ENCODE measurements at regions not wholly inside any gene's neighbourhood (a gene's known extent, or its start where the extent isn't known, plus 50 kb on each side); places are given as distances from the start of the nearest gene placed in this dataset.
"Not testable (repeated sequence)": the region's sequence is repeated elsewhere in the genome, so short reads cannot be mapped to it uniquely, and the experiment has no call there.

DNA sequence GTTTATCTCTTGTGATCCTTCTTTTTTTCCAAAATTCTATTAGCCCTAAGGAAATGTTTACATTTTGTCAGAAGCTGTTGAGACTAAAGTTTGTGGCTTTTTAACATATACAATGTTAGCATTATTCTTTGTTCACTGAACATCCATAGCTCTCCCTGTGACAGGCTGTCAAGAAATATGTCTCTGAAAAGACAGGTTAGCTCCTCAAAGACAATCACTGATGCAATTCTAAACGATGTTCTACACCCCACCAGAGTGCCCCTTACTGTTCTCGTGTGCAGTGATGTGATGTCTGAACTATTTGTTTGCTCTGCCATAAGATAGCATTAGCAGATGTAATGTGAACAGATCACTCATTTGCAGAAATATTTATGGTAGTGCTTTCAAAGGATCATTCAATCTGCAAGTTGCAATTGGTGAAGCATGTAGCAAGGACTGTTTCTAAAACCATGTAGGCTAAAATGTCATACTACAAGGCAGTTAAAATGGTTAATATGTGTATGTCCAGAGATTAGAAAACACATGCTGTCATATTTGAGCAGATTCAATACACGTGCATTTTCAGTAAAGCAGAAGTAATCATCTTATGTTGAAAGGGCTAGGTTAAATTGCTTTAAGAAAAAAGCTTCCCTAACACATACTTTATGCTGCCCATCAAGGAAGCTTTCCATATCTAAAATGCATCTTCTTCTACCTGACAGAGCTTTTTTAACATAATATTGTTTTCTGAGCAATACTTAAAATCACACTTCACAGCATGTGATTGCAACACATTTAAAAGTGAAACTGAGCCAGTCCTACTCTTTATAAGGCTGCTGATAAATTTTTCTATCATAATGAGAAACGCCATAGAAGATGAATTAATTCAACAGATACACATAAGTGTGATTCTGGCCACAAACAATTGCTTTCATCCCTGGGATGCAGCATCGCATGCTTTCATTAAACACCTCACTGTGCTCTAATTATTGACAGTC, 285.7 kb upstream of the UBE2E3 start:
- DNase-seq = no peak

DNA sequence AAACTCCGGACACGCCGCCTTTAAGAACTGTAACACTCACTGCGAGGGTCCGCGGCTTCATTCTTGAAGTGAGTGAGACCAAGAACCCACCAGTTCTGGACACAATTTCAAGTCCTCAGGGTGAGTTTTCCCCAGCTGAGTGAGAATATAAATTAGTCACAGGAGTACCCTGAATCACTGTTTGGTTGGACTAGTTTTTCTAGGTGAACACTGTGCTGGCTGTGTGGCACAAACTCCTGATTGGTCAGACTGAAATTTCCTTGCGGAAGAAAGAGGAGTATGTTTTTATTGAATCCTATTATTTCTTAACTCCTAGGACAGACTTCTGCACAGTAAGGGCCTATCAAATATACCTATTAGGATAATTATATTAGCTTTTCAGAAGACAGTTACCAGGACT, 288.1 kb upstream of the UBE2E3 start:
- DNase-seq = no peak

DNA sequence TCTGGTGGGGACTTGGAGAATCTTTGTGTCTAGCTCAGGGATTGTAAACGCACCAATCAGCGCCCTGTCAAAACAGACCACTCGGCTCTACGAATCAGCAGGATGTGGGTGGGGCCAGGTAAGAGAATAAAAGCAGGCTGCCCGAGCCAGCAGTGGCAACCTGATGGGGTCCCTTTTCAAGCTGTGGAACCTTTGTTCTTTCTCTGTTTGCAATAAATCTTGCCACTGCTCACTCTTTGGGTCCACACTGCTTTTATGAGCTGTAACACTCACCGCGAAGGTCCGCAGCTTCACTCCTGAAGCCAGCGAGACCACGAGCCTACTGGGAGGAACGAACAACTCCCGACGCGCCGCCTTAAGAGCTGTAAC, 288.6 kb upstream of the UBE2E3 start:
- not testable (repeated sequence) for DNase-seq

DNA sequence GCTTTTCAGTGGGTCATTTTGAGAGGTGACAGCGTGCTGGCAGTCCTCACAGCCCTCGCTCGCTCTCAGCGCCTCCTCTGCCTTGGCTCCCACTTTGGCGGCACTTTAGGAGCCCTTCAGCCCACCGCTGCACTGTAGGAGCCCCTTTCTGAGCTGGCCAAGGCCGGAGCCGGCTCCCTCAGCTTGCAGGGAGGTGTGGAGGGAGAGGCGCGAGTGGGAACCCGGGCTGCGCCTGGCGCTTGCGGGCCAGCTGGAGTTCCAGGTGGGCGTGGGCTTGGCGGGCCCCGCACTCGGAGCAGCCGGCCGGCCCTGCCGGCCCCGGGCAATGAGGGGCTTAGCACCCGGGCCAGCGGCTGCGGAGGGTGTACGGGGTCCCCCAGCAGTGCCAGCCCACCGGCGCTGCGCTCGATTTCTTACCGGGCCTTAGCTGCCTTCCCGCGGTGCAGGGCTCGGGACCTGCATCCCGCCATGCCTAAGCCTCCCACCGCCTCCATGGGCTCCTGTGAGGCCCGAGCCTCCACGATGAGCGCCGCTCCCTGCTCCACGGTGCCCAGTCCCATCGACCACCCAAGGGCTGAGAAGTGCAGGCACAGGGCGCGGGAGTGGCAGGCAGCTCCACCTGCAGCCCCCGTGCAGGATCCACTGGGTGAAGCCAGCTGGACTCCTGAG, 289.1 kb upstream of the UBE2E3 start:
- not testable (repeated sequence) for DNase-seq

DNA sequence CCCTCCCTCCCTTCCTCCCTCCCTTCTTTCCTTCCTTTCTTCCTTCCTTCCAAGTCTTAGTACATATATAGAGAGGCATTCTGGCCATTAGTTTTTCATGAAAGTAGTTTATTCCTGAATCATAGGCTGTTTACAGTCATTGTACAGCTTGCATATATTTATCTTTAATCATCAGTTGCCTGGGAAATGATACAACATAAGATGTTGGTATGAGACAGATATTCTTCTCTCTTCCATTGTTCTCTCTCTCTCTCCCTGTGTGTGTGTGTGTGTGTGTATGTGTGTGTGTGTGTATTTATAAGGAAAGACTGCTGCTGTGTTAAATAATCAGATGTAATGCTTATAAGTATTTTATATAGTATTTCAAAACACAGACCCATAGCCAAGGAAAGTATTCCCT, 289.8 kb upstream of the UBE2E3 start:
- DNase-seq = no peak

DNA sequence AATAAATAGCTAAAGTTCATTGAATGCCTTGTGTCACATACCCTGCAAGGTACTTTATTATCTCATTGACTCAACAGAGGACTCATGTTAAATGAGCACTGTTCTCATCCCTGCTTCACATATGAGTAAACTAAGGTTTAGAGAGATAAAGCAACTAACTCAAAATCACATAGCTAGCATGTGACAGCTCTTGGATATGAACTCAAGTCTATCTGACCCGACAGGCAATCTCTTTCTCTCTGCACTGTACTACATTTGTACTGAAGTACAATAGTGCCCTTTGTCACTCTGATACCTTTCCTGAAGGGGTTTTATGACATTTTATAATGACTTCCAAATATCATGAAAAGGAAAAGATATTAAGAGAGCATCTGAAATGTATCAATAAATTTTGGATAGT, 297.5 kb upstream of the UBE2E3 start:
- DNase-seq = no peak

DNA sequence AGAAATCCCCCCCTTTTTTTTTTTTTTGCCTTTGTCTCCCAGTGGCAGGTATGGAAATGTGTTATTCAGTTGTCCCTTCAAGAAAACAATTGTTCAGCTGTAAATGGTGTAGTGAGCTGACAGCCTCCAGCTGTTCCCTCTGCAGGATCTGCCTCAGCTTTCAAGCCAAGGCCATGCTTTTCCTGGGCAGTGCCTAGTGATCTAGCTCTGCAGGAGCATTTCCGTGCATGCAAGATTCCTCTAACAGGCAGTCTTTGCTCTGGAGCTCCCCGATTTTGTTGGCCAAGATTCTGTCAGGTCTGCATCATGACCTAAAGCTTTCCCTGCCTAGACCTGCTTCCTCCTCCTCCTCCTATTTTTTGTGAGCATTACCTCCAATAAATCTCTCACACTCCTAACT, 300.7 kb upstream of the UBE2E3 start:
- DNase-seq = no peak

DNA sequence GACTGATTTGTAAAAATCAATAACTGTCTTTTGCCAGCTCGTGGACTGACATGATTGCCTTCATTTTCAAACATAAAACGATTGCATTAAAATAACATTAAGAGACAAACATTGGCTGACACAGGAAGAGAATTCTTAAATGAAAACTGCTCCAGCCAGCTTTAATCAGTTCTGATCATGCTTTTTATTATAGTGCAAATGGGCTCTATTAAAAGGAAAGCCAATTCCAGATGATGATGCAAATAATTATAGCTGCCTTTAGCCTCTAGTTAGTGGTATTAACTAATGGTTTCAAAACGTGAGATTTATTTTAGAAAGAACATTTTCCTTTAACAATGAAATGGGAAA, 301.8 kb upstream of the UBE2E3 start:
- DNase-seq = no peak

DNA sequence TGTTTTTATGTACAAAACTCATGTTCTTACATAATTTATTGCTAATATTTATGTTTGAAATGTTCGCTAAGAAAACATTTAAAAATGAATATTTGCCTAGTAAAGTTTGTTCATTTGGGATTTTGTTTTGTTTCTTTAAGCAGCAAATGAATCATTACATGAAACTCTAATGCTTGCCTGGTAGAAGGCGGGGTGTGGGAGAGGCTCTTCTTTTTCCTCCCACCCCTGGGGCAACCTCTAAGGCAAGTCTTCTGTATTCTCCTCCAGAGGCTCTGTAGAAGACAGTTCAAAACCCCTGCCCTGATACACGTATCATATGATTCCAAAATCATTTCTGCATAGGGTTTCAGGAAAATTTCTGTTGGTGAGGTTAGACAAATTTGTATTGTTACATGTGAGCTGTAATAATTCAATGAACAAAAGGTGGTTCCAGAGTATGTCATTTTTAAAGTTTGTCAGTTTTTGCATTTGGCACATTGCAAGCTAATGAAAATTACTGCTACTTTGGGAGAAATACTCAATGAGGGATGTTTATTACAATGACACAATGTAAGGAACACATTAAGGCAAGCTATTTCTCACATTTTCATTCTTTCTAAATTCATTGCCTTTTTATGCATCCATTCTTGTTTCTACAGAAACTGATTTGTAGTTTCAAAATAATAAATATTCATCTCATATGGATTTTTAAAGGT, 302.3 kb upstream of the UBE2E3 start:
- DNase-seq = no peak

DNA sequence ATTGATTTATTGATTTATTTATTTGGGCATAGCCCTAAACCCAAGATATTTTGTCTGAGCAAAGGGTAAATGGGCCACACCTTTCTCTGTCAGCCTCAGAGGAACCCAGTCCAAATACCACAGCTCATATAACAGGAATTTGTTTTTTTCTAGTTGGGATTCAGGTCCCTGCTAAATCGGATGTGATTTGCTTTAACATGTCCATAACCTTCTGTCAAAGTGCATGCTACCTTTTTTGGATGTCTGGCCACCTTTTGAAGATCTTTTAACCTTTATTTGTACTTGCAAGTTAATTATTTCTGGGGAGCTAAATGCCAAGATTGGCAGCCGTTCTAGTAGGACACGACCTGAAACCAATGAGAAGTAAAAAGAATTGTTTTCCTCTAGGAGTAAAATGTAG, 303.2 kb upstream of the UBE2E3 start:
- DNase-seq = no peak

DNA sequence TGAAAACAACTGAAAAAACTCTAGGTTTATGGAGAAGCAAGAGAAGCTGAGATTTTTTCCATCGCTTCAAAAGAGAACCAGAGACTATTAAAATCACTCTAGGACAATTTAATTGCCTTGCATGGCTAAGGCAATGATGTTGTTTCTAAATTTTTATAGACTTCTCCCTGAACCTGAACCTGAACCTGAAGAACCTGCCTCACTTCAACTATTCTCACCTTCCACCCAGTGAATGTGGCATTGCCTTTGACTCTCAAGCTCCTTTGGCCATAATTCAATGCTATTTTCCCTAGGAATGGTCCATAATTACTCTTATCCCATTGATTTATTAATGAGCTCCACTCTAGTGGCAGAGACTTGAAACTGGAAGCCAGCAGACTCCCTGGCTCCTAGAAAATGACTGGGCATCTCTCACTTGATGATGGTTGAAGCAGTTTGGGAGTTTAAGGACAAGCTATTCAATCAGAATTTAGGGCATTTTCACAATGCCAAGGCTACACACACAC, 303.8 kb upstream of the UBE2E3 start:
- no peak for DNase-seq

DNA sequence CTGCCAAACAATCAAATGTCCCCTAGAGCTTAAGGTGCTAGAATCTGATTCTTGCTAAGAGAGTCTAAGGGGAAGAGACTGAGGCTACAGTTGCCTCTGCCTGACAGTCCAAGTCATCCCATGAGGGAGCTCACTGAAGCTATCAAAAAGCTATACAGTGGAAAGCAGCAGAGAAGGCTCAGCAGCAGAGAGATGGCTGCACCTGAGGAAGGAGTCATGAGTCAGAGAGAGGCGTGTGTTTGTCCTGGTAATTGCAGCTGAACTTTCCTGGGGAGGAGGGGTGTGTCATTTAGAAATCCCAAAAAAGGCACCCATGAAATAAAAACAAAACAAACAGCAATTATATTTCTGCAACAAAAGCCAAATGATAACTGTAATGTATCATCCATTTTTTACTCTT, 305.2 kb upstream of the UBE2E3 start:
- no peak for DNase-seq

DNA sequence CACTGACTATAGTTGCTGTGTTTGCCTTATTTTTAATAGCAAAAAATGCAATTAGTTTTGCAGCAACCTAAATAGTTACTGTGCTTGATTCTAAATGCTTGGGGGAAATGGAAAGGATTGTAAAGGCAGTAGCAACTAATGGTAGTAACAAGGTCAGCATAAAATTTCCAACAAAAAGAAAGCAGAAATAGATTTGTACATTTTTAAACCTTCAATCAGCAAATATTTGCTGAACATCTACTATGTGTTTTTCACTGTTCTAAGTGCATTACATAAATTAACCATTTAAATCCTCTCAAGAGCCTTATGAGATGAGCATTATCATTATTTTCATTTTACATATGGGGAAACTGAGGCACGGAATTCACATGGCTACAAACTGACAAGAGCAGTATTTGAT, 308.0 kb upstream of the UBE2E3 start:
- no peak for DNase-seq

DNA sequence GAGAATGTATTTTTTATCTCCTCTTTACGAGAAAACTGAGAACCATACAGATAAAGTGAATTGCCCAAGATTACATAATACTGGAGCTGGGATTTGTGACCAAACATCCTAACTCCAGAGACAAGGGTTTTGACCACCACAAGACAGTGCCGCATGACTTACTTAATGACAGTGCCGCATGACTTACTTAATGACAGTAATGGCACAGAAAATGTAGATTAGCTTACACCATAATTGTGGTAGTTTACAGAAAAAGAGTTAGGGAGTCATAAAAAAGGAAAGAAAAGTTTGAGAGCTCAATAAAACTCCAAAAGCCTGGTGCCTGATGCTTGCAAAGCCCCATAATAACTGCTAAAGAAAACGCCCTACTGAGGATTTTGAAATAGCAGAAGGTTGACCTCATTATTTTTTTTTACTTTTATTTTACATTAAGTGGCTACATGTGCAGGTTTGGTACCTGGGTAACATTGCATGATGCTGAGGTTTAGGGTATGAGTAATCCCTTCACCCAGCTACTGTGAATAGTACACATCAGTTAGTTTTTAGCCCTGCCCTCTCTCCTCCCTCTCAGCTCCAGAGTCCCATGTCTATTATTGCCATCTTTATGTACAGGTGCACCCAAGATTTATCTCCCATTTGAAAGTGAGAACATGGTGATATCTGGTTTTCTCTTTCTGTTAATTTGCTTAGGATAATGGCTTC, 310.0 kb upstream of the UBE2E3 start:
- no peak for DNase-seq

DNA sequence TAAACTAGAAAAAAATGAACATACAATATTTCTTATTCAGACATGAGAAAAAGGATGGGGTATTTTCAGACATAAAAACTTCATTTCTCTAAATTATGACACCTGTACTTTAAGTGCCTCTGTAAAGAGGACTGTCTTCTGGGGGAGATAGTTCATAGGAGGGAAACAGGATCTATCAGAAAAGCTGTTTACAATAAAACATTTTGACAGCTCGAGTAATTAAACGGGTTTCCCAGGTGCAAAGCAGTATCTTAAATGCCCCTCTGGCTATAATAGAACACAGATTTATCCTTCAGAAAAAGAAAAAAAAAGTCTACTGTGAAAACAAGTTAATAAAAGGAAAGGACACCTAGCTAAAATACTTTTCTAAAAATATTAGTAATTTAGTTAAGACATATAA, 311.4 kb upstream of the UBE2E3 start:
- peak; percentile 21 for DNase-seq

DNA sequence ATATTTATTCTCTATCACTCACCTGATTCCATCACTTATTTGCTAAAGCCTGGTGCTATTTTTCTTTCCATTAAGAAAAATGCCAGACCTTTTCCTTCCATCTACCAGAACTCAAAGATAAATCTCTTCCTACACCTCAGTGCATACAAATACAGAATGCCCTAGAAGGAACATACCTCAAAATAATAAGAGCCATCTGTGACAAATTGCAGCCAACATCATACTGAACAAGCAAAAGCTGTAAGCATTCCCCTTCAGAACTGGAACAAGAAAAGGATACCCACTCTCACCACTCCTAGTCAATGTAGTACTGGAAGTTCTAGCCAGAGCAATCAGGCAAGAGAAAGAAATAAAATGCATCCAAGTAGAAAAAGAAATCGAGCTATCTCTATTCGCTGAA, 315.9 kb upstream of the UBE2E3 start:
- no peak for DNase-seq

DNA sequence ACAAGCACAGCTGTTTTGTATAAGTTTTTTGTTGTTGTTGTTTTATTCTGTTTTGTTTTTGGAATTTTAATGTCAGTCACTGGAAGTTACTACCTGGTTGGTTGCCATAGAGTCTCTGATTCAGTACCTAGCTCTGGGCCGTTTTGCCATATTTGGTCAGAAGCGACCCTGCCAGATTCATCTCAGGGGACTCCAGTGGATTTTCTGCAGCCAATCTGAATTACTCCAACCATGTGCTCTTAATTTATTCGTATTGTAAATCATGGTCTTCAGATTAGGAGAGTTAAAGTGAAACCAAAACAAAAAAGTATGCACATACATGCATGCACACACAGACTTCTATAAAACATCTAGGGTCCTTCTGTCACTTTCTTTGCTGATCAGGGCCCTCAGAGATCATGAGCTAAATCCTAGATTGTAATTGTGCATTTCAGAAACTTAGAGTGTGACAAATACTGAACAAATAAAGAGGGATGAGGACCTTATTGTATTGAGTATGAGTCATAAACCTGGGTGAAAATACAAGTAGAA, 317.4 kb upstream of the UBE2E3 start:
- no peak for DNase-seq

DNA sequence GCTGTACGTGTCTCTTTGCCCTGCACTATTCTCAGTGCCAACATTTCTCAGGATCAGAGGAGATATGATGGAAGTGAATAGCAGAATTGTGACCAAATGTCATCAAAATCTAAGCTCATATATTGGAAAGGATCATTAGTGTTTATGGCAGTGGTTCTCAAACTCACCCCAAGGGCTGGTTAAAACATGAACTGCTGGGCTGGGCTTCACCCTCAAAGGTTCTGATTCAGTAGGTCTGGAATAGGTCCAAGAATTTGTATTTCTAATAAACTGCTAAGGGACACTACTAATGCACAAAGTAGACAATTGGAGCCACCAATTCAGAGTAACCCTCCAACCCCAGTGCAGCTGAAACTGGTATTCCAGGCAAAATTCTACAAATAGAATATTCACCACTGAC, 317.9 kb upstream of the UBE2E3 start:
- no peak for DNase-seq

DNA sequence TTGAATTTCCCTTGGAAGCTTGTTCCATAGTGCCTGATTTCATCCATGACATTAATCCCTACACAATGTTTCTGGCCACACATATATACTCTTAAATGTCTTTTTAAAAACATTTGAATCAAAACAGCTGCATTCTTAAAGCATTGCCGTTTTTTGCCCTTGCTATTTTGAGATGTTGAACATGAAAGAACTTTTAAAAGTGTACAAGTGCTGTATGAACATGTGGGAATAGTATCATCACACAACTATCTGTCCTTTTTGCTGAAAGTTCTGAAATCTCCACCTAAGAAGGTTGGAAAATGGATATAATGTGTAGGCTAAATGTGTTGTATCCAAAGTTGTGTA, 318.7 kb upstream of the UBE2E3 start:
- no peak for DNase-seq

DNA sequence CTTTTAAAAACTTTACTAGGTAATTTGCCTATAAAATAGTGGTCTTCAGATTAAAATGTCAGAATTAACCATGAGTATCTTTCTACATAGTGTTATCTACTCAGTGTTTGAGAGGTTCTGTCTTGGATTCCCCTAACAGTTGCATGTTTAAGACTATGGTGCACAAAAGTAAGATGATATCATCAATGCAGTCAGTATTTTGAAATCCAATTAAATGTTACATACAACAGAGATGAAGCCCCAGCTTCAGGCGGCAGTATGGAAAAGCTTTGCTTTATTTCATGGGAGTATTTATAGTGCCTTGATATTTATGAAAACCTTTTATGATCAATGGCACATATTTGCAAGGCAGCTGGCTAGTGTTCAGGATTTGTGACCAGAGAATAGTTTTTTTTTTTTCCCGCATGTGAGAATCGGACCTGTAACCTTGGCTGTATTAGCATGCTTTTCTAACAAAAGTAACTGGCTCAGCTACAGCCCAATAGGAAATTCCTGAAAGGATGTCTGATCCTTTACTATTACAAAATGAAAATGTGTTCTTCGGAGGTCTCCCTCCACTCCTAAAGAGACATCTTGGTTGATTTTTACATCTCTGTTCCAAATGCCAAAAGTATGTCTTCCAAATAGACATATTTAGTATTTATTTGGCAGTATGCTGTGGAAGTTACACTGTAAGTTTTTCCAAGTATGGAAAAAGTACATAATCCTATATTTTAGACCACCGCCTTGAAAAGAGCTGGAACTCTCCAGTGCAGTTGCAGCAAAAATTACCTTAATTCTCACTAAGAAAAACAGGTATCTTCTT, 319.3 kb upstream of the UBE2E3 start:
- no peak for DNase-seq

DNA sequence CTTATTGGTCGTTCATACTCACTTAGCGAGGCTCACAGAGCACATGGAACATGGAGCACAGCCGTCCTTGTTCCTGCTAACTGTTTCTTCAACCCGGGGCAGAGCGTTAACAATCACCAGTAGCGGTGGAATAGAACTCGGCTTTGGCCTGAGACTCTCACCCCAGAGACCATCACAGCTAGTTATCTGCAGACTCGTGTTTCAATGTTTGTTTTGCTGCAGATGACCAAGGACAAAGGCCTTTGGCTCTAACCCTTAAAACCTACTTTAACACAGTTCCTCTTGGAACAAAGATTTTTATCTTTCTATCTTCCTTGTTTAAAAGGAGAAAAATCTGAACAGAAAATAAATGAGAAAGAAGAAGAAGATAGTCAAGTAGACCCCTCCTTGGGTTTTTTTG, 320.2 kb upstream of the UBE2E3 start:
- no peak for DNase-seq

DNA sequence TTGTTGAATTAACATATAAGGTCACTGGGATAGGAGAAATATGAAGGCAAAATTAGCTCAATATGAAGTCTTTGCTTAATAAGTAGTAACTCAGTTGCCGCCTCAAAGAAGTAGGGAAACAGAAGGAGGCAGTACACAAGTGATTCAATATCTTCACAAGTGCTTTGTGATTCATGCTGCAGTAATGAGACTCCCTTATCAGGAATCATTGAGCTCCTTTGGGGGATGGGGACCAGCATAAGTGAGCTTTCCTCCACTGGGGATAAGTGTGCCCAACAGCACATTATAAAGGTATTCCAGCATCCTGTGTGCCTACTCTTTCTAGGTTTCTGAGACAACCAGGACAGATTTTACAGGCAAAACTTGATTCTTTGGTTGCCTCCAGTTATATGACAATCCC, 323.4 kb upstream of the UBE2E3 start:
- no peak for DNase-seq
